NB4 (cell line): ENCODE measurements at regions not wholly inside any gene's neighbourhood (a gene's known extent, or its start where the extent isn't known, plus 50 kb on each side); places are given as distances from the start of the nearest gene placed in this dataset.

Source experiments
- POLR2A ChIP-seq: IDR thresholded peaks from 2 replicates; pipeline ENCODE4 v1.6.1; 2011; ENCODE audit warnings: mild to moderate bottlenecking; ENCODE audit not compliant: insufficient read length; ENCODE audit errors: extremely low read depth
- TF ChIP-seq, protein P1 (sequence below): IDR thresholded peaks from one replicate; pipeline ENCODE4 v1.5.1; 2012; ENCODE audit warnings: low read depth, low read length

DNA sequence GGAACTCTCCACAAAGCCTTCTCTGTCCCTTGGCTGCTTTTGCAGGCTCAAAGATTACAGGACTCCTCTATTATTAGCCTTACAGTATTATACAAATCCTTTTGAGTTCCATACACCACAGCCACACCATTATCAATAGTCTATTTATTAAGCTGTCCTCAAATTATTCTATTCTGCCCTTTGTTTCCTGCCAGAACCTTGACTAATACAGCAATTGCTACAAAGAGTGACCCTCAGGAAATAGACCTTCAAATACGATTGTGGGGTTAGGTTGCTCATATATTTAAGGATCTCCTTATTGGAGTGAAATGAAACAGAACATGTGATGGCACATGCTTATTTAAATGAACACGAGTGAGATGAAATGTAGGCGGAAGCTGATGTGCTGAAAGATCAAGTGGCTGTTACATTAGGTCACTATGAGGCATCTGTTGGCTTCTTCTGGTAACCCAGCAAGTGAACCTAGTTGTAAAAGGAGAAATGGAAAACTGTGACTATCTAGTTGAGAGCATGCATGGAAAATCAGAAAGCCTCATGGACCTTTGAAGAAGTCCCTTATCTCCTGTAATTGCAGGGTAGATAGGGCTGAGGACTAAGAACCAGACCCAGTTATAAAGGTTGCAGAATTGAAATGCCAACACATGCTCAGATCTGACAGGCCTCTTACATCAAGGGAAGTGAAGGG, 75.5 kb downstream of the AVPR1A start:
- no peak for TF ChIP-seq POLR2A
- TF ChIP-seq, protein P1, sequence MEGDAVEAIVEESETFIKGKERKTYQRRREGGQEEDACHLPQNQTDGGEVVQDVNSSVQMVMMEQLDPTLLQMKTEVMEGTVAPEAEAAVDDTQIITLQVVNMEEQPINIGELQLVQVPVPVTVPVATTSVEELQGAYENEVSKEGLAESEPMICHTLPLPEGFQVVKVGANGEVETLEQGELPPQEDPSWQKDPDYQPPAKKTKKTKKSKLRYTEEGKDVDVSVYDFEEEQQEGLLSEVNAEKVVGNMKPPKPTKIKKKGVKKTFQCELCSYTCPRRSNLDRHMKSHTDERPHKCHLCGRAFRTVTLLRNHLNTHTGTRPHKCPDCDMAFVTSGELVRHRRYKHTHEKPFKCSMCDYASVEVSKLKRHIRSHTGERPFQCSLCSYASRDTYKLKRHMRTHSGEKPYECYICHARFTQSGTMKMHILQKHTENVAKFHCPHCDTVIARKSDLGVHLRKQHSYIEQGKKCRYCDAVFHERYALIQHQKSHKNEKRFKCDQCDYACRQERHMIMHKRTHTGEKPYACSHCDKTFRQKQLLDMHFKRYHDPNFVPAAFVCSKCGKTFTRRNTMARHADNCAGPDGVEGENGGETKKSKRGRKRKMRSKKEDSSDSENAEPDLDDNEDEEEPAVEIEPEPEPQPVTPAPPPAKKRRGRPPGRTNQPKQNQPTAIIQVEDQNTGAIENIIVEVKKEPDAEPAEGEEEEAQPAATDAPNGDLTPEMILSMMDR, result no peak
